ENCODE measurements at regions not wholly inside any gene's neighbourhood (a gene's known extent, or its start where the extent isn't known, plus 50 kb on each side); places are given as distances from the start of the nearest gene placed in this dataset.

DNA sequence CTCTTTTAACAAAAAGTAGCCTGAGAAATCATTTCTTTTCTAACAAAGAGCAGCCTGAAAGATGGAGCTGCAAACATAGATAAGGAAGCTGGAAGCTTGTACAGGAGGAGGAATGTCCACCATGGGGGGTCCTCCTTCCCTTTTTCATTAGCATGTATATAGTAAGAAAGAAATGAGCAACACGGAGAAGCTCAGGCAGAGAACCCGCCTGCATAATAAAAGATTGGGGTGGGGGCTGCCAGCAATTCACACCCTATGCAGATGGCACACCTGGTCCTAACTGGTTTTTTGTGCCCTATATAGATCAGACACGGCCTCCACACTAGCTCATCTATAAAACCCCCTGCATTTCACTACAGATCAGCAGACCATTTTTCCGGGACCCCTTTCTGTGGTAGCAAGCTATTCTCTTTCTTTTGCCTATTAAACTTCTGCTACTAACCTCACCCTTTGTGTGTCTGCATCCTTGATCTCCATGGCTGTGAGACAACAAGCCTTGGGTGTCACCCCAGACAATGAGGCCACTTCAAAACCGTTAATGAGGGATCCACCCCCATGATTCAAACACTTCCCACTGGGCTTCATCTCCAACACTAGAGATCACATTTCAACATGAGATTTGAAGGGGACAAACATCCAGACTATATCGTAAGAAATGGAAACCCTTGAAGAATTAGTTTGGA lies 167.5 kb upstream of the FREM2 start:
- DNase-seq (ENCODE audit: low spot score) = no peak

DNA sequence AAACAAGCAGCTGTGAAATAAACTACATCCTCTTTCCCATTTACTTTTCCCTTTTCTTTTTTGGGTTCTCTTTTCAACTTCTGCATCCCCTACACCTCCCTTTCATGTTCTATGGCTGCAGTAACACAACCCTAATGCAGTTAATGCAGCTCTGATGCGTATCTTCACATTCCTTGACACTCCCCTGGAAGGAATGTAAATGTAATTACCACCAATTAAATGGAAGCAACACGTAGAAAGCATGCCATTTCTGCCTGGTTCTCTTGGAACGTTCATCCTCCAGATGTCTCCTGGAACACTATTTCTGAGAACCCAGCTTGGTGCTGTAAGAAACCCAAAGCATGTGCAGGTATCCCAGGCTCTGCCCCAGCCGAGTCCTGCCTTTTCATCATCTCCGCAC lies 166.8 kb upstream of the FREM2 start:
- no peak for DNase-seq (ENCODE audit: low spot score)

DNA sequence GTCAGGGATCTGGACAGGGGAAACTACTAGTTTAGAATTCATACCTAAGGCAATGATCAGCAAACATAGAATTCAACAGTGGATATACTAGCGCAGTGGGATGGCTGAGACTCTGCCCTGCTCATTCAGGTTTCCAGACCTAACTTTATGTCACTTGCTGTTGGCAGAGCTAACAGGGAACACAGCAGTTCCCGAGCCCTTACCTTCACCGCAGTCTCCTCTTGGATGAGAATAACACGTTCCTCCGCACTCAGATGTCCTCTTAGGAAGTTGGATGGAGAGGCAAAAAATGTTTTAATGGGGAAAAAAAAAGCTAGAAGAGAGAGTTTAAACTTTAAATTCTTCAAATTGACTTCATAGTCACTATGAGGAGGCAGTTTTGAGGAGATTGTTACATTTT lies 159.7 kb upstream of the FREM2 start:
- no peak for DNase-seq (ENCODE audit: low spot score)

DNA sequence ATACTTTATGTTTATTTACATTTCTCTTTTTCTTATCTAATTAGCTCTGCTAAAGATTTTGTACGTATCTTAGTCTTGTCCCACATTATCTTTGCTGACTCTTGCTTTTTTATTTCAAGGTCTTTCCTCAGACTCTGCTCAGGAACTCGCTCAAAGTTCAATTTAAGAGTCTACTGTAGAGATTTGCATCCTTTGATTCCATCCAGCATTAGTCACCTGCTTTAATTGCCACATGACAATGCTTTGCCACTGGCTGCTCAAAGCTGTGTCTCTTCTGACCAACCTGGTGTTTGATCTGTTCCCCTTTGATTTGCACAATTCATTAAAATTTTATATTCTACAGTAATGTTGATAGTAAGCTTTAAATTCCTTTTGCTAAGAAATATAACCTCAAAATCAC lies 157.9 kb upstream of the FREM2 start:
- no peak for DNase-seq (ENCODE audit: low spot score)

DNA sequence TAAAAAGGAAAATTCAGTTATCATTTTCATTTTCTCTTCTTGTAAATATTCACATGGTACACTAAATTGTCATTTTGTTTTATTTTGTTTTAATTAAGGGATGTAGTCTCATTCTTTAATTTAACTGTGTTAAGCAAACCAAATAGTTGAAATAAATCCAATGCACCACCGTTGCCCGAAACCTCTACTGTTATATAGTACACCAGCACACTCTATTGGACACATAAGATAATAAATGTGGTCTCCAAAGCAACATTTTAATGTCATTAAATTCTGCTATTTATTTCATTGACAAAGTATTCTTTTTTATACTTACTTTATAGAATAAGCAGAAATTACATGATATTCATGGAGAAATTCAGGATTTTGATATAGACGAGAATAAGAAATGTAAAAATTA lies 156.4 kb upstream of the FREM2 start:
- peak; percentile 3 for DNase-seq (ENCODE audit: low spot score)

DNA sequence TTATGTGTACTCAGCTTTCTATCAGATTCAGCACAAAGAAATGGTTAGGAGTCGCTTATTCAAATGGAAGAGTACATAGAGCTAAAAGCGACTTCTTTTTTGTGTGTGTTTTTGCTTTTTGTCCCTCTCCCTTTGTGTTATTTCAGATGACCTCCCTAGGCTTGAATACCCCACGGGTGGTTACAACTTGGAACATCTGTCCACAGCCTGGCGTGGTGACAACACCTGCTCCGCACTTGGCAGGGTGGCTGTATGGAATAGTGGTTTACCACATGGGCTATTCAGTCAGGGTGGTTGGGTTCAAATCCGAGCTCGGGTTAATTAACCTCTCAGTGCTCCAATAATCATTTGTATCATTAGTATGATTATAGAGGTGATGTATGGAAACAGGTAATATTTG lies 151.6 kb upstream of the FREM2 start:
- no peak for DNase-seq (ENCODE audit: low spot score)

DNA sequence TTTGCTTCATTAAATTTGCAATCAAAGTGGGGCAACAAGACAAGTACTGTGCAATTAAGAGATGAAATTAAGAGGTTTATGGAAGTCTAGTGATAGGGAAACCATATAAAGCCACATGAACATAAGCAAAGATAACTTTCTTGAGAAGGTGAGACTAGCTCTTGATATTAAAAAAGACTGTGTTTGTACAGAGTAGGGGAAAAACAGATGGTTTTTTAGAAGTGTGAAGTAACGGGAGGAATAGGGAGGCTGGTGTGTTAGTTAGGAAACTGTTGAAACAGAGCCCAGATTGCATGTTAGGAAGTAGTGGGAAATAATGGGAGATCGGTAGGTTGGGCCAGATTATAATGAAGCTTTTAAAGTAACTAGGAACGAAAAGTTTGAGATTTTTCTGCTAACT lies 149.8 kb upstream of the FREM2 start:
- no peak for DNase-seq (ENCODE audit: low spot score)

DNA sequence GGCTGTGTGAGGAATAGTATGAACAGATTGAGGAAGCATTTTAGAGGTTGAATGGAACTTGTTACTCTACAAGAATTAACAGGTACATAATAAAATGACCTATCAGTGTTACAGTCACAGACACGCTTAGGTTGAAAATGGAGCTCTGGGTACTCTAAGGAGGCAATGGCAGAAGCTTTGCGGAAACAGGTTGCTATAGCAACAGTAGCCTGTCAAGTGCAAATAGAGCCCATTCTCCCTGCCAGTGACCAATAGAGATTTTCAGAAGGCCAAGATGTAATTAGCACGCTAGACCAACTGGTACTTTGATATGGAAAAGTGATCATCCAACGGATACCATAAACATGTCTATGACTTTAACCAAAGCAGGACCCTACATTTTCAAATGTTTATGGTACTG lies 148.5 kb upstream of the FREM2 start:
- no peak for DNase-seq (ENCODE audit: low spot score)

DNA sequence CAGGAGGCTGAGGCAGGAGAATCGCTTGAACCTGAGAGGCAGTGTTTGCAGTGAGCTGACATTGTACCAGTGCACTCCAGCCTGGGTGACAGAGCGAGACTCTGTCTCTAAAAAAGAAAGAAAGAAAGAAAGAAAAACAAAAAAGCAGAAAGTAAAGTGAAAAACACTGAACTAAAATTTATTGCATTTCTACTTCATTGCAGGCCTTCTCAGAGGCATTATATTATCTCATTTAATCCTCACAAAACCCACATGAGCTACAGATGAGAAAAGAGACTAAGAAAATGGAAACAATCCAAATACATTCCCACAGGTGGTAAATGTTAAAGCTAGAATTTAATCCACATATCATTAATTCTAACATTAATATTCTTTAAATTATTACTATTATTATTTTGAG lies 147.2 kb upstream of the FREM2 start:
- DNase-seq (ENCODE audit: low spot score) = no peak

DNA sequence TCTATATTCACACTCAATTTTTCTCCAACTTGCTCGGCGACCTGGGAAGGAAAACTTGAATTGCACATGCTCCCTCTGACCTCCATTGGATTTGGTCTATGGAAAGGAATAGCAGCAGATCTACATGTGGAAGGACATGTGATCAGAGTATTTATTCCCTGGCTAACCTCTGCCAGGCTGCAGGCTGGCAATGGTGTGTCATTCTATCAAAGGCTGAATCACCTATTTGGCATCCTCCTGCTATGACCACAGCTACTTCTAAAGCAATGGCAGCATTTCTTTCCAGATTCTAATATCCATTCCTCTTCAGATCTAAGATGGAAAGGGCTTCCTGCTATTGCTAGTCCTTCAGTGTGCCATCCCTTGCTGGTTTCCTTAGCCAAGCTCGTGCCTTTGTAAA lies 144.3 kb upstream of the FREM2 start:
- DNase-seq (ENCODE audit: low spot score) = no peak

DNA sequence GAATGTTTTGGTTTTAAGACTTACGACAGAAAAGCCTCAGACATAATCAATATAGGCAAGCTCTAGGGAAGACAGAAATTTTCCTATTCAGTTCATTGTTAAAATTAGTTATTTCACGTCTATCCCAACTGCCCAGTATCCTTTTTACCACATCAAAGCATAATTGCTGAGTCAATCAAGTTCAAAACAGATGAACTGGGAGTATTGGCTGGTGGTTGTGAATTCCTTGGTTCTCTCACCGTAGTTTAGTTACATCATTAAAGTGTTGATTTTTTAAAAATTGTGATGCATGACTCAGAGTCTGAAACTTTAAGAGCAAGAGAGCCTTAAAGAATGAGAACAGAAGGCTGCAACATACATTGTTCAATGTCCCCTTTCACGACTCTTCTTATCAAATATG lies 143.3 kb upstream of the FREM2 start:
- no peak for DNase-seq (ENCODE audit: low spot score)

DNA sequence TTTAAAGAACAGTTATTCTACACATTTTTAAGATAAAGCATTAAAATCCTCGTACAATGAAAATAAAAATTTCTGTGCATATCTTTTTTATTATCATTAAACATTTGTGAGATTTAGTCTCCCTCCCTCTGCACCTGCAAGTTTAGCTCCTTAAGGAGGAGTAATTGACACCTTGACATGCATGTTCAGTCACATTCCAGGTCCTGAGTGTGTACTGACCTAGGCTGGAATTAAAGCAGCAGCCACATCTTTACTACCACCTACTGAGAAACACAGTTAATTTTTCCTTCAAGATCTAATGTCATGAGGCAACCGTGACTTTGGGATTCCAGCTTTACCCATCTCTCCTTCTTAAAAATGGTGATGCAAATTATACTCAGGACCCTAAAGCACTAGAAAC lies 123.1 kb upstream of the FREM2 start:
- DNase-seq (ENCODE audit: low spot score) = no peak

DNA sequence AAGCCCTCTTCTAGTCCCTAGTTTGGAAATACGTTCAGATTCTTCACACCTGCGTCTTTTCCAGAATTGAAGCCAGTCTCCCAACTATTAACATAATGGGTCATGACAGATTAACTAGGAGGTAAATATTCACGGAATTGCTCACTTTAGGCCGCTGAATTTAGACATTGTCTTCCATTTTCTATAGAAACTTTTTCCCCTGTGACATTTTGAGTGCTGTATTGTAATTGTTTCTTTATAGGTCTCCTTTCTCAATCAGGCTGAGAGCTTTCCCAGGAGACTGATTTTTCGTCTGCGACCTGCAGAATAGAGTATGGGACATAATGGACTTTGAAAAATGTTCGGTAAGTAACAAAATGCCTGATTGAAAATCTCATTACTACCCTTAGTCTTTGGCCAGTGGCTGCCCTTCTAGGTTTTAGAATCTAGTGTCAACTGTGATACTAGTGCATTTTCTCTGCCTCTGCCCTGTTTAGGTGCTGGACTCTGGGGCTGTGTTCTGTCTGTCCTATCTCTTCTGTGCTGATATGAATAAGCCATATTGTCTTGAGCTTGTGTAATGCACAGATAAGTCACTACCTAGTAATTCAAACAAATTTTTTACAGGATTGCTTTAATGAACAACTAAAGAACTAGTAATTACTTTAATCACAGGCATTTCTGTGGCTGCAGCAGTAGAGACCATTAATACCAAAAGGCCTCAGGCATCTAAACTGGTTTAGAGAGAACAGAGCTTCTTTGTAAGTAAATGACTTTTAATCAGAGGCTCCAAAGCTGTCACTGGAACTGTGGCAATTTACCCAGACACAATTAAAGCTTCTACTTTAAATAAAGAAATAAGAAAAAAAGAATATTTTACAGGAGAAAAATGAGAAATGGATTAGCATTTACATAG lies 122.4 kb upstream of the FREM2 start:
- DNase-seq (ENCODE audit: low spot score) = peak; percentile 56

DNA sequence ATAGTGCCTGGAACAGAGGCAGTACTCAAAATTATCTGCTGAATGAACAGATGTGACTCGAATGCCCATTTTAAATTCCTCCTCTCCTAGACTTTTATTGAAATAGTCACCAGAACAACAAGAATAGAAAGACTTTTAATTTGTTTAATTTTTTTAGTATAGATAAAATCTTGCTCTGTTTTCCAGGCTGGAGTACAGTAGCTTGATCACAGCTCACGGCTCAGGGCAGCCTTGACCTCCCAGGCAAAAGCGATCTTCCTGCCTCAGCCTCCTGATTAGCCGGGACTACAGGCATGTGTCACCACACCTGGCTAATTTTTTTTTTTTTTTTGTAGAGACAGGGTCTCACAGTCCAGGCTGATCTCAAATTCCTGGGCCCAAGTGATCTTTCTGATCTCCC lies 120.9 kb upstream of the FREM2 start:
- DNase-seq (ENCODE audit: low spot score) = no peak

DNA sequence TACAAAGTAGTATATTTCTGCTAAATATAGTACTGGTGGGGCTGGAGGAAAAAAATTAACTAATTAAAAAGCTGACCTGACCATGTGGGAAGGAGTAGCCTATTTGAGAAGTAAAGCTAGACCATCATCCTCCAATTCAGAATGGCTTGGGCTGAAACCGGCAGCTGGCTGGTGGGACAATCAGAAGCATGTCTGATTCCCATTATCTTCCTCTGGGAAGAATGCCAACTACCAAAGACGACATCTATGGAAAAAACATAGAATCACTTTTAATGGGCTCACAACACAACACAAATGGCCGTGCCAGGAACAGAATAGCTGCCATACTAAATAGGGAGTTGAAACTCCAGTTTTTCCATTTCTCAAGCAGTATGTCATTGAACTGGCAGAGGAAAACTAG lies 120.4 kb upstream of the FREM2 start:
- DNase-seq (ENCODE audit: low spot score) = peak; percentile 7

DNA sequence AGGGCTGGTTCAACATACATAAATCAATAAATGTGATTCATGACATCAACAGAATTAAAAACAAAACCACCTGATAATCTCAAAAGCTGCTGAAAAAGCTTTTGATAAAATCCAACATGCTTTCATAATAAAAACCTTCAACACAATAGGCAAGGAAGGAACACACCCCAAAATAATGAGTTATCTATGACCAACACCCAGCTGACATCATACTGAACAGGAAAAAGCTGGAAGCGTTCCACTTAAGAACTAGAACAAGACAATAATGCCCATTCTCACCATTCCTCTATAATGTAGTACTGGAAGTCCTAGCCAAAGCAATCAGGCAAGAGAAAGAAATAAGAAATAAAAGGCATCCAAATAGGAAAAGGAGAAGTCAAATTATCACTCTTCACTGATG lies 116.2 kb upstream of the FREM2 start:
- no peak for DNase-seq (ENCODE audit: low spot score)

DNA sequence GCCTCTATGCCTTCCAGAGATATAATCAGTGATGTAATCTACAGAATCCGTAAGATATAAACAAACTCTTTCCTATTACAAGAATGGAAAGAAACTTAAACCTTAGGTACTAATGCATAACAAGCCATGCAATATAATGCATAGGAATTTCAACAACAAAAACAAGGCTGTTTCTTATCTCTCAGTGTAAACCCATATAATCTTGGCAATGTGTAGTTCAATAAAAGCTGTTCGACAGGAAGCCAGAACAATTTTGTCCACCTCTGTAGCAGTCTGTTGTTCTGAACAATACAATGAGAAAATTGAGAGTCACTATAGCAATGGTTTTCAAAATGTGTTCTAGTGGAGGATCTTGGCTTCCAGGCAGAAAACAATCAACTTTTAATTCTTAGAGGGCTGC lies 111.5 kb upstream of the FREM2 start:
- no peak for DNase-seq (ENCODE audit: low spot score)

DNA sequence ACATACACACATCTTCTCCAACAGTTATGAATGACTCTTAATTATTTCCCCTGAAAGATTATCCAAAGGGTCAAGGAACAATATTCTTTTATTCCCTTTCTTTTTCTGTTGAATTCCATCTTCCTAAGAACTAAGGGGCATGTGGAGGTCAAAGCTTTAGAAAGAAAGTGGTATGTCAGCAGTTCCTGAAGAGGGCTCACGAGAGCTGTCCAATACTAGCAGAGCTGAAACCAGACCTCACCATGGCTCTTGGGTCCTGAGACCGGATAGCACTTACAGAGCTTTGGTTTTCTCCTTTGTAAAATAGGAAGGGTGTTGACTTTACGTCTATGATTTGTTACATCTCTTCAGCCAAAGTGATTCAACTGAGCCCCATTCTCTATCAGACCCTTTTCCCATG lies 109.8 kb upstream of the FREM2 start:
- DNase-seq (ENCODE audit: low spot score) = no peak

DNA sequence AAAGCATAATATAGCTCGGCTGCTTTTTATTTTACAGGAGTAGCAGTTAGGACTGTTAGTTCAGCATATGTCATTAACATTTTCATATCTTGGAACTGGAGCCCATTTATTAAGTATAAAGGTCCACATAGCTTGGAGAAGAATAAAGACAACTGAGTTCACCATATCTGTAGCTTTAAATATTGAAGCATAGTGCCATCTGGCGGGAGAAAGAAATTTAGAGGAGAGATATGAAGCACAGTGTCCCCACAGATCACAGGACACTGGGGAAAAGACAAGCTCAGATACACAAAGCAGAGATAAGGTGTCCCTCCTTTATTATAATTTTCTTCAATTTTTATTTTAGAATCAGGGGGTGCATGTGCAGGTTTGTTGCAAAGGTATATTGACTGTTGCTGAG lies 104.7 kb upstream of the FREM2 start:
- peak; percentile 66 for DNase-seq (ENCODE audit: low spot score)

DNA sequence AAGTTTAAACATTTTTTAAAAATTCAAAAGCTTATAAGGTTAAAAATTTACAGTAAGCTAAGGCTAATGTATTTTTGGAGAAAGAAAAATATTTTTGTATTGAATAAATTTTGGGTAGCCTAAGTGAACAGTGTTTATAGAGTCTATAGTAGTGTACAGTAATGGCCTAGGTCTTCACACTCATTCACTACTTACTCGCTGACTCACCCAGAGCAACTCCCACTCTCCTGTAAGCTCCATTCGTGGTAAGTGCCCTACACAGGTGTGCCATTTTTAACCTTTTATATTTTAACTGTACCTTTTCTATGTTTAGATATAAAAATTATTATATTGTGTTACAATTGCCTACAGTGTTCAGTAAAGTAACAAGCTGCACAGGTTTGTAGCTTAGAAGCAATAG lies 96.6 kb upstream of the FREM2 start:
- no peak for DNase-seq (ENCODE audit: low spot score)

DNA sequence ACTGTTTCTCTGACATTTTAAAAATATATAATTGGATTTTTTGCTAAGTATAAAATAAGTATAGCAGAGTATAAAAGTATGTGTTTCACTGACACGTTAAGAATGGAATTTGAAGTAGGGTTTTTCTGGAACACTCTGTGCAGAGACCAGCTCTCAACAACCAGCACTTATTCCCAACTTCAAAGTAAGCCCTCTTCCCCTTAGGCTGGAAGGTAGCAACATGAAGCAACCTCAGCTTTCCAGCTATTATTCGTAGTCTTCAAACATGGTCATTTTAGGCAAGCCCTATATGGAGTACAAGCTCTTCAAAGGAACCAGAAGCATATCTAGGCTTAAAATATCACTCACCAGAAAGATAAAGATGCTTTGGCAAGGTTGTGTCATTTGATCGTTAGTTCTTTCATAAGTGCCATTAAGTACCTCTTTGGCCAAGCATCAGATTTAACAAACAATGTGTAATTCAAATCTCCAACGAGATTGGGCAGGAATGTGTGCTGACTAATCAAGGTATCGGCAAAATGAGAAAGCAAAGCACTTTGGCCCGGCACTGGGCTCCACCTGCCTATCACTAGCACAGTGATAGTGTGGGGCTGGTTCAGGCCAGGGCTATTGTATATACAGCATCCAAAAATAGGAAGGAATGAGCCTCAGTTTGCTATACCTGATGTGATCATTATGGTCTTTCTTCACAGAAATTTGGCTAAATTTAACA lies 95.9 kb upstream of the FREM2 start:
- DNase-seq (ENCODE audit: low spot score) = no peak

DNA sequence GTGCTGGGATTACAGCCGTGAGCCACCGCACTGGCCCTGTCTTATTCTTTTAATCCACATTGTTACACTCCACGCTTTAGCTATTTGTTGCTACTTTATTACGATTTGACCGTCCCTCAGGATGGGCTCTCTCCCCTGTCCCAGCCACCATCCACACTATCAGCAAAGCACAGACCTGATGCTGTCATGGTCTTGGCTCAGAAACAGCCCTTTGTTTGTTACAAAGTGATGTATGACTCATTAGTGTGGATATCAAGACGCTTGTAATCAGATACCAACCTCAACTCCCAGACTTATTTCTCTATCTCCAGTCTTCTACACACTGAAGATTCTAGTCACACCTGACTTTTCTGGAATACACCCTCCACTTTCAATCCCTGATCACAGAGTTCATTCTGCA lies 84.6 kb upstream of the FREM2 start:
- DNase-seq (ENCODE audit: low spot score) = no peak
